Astrocyte (in vitro differentiated cells and primary cell): ENCODE measurements at regions not wholly inside any gene's neighbourhood (a gene's known extent, or its start where the extent isn't known, plus 50 kb on each side); places are given as distances from the start of the nearest gene placed in this dataset.

ENCODE experiments used
- CTCF ChIP-seq: IDR thresholded peaks from 2 replicates; pipeline ENCODE4 v1.5.1; 2011; ENCODE audit warnings: low read depth, mild to moderate bottlenecking, inconsistent platforms, low read length, moderate library complexity; ENCODE audit not compliant: insufficient read depth
- EZH2 ChIP-seq: IDR thresholded peaks from 2 replicates; pipeline ENCODE4 v1.6.1; 2012; ENCODE audit warnings: mild to moderate bottlenecking, low read length, inconsistent platforms; ENCODE audit not compliant: insufficient read depth

- no peak for TF ChIP-seq CTCF
- TF ChIP-seq EZH2, result no peak
Observed at GRCh38 chr1:60133848-60134247, 60.3 kb upstream of the C1orf87 start.
